GM12878 (cell line): ENCODE measurements at regions not wholly inside any gene's neighbourhood (a gene's known extent, or its start where the extent isn't known, plus 50 kb on each side); places are given as distances from the start of the nearest gene placed in this dataset.

Experiments
- ATAC-seq: fragments of 200-7000 bp; cut with Tn5 transposase; 3 replicates; pipeline ENCODE4 v1.9.1; 2020; ENCODE audit warnings: mild to moderate bottlenecking, moderate library complexity
- BruUV-seq: library from RNA; stranded (reverse); fragments of 400-500 nt; replicated peaks from 2 replicates; lab custom pipeline; 2021; lab: Mats Ljungman, UMichigan
- CTCF ChIA-PET: fragments of 300-600 bp; sonication (Branson Sonifier 250); formaldehyde crosslinking; extraction: SDS; loops from one replicate; lab custom pipeline; 2021; ENCODE audit warnings: inconsistent platforms; lab: Yijun Ruan, JAX
- POLR2A ChIA-PET: fragments of 350-600 bp; formaldehyde crosslinking; extraction: SDS; loops from one replicate; lab custom pipeline; 2021; ENCODE audit warnings: inconsistent platforms; lab: Charles Lee
- RAD21 ChIA-PET: fragments of 300-600 bp; sonication (Branson Sonifier 250); formaldehyde crosslinking; loops from one replicate; lab custom pipeline; 2023; ENCODE audit warnings: antibody characterized with exemption; ENCODE audit not compliant: unreplicated experiment; lab: Charles Lee
- SMC1A ChIA-PET: fragments of 300-600 bp; sonication (Branson Sonifier 250); formaldehyde crosslinking; loops from one replicate; lab custom pipeline; 2023; ENCODE audit not compliant: unreplicated experiment, uncharacterized antibody; lab: Charles Lee
- DNase-seq: peaks from one replicate; pipeline ENCODE4 v3.0.0-alpha.2; 2011; ENCODE audit warnings: low read depth, low spot score
- FAIRE-seq: peaks from 3 replicates; lab custom pipeline; 2011; peaks lifted over from hg19 to GRCh38; lab: Jason Lieb, UNC
- H2AFZ ChIP-seq: 2 replicates; pipeline ENCODE4 v1.6.0; 2011; ENCODE audit warnings: low read depth, low read length, control low read depth; ENCODE audit not compliant: control insufficient read depth
- H3K27ac ChIP-seq: 2 replicates; pipeline ENCODE4 v1.5.1; 2011; ENCODE audit warnings: control low read depth; ENCODE audit not compliant: control insufficient read depth, insufficient read depth
- H3K27me3 ChIP-seq, 2 experiments: replicated peaks in 1 of 2; 2 replicates each; pipeline versions ENCODE4 v1.6.0 to v1.6.1; 2011; ENCODE audit warnings: low read length in 1 of 2; ENCODE audit not compliant: control insufficient read depth in 2 of 2, insufficient read depth in 2 of 2
- H3K36me3 ChIP-seq, 2 experiments: 2 replicates each; pipeline ENCODE4 v1.5.1; 2011; ENCODE audit warnings: low read length in 1 of 2; ENCODE audit not compliant: control insufficient read depth in 2 of 2, insufficient read depth in 2 of 2
- H3K4me1 ChIP-seq: 2 replicates; pipeline ENCODE4 v1.6.1; 2011; ENCODE audit warnings: mild to moderate bottlenecking, low read length, moderate library complexity, mixed read lengths; ENCODE audit not compliant: control insufficient read depth, insufficient read depth
- H3K4me2 ChIP-seq: 2 replicates; pipeline ENCODE4 v1.6.0; 2011; ENCODE audit warnings: control low read depth; ENCODE audit not compliant: control insufficient read depth, insufficient read depth
- H3K4me3 ChIP-seq: fragments of 200-600 bp; sonication (generic); 2 replicates; pipeline ENCODE4 v1.5.1; 2016
- H3K79me2 ChIP-seq: 2 replicates; pipeline ENCODE4 v1.6.0; 2011; ENCODE audit warnings: low read length; ENCODE audit not compliant: control insufficient read depth, insufficient read depth
- H3K9ac ChIP-seq: 2 replicates; pipeline ENCODE4 v1.8.0; 2011; ENCODE audit warnings: low read length, control low read depth, mixed read lengths; ENCODE audit not compliant: control insufficient read depth, insufficient read depth
- H3K9me3 ChIP-seq: replicated peaks from 3 replicates; pipeline ENCODE4 v1.5.1; 2011; ENCODE audit warnings: mild to moderate bottlenecking, low read length; ENCODE audit not compliant: control insufficient read depth, insufficient read depth
- H4K20me1 ChIP-seq: 2 replicates; pipeline ENCODE4 v1.6.0; 2011; ENCODE audit not compliant: control insufficient read depth, insufficient read depth
- BCL11A ChIP-seq: IDR thresholded peaks from 2 replicates; pipeline ENCODE4 v1.6.1; 2011; ENCODE audit warnings: low read depth, low read length
- CHD1 ChIP-seq: IDR thresholded peaks from 2 replicates; pipeline ENCODE4 v1.6.1; 2012; ENCODE audit warnings: low read depth, low read length, improper control_type of control experiment
- CHD4 ChIP-seq: fragments of 200-600 bp; sonication (generic); IDR thresholded peaks from 2 replicates; pipeline ENCODE4 v1.6.1; 2016; ENCODE audit warnings: mild to moderate bottlenecking
- CREM ChIP-seq: IDR thresholded peaks from 2 replicates; pipeline ENCODE4 v1.6.1; 2014; ENCODE audit warnings: antibody characterized with exemption, low read depth
- GABPA ChIP-seq: IDR thresholded peaks from 2 replicates; pipeline ENCODE4 v1.6.1; 2014; ENCODE audit warnings: antibody characterized with exemption, low read depth, mild to moderate bottlenecking, inconsistent platforms
- IKZF1 ChIP-seq: fragments of 450-650 bp; conservative IDR thresholded peaks from 2 replicates; pipeline ENCODE4 v1.6.1; 2017; ENCODE audit warnings: antibody characterized with exemption, mild to moderate bottlenecking
- JUNB ChIP-seq: IDR thresholded peaks from 2 replicates; pipeline ENCODE4 v1.6.1; 2016; ENCODE audit warnings: antibody characterized with exemption, mild to moderate bottlenecking
- JUND ChIP-seq: IDR thresholded peaks from 2 replicates; pipeline ENCODE4 v1.6.1; 2012; ENCODE audit warnings: low read depth, mild to moderate bottlenecking, low read length, improper control_type of control experiment, moderate library complexity
- MYC ChIP-seq: IDR thresholded peaks from 2 replicates; pipeline ENCODE4 v1.6.1; 2011; ENCODE audit warnings: mild to moderate bottlenecking, low read length, moderate library complexity, inconsistent platforms; ENCODE audit not compliant: insufficient read depth, insufficient replicate concordance, insufficient read length, severe bottlenecking
- NFYA ChIP-seq: IDR thresholded peaks from 2 replicates; pipeline ENCODE4 v1.6.1; 2011; ENCODE audit warnings: low read depth, mild to moderate bottlenecking, low read length, improper control_type of control experiment, borderline replicate concordance
- NR2C2 ChIP-seq: IDR thresholded peaks from 2 replicates; pipeline ENCODE4 v1.6.1; 2011; ENCODE audit warnings: borderline replicate concordance, low read depth; ENCODE audit not compliant: control insufficient read depth, insufficient read length
- RCOR1 ChIP-seq: conservative IDR thresholded peaks from 2 replicates; pipeline ENCODE4 v1.6.1; 2012; ENCODE audit warnings: low read depth, low read length, improper control_type of control experiment
- RFX5 ChIP-seq: IDR thresholded peaks from 2 replicates; pipeline ENCODE4 v1.6.1; 2011; ENCODE audit warnings: low read depth, low read length, improper control_type of control experiment
- SIN3A ChIP-seq: IDR thresholded peaks from 2 replicates; pipeline ENCODE4 v1.6.1; 2012; ENCODE audit warnings: low read depth, low read length, improper control_type of control experiment
- SMARCA5 ChIP-seq: fragments of 450-650 bp; IDR thresholded peaks from 2 replicates; pipeline ENCODE4 v1.6.1; 2017; ENCODE audit warnings: mild to moderate bottlenecking
- STAT1 ChIP-seq: fragments of 450-650 bp; conservative IDR thresholded peaks from 2 replicates; pipeline ENCODE4 v1.6.1; 2014; ENCODE audit warnings: antibody characterized with exemption, mild to moderate bottlenecking
- ZSCAN29 ChIP-seq: fragments of 450-650 bp; IDR thresholded peaks from 2 replicates; pipeline ENCODE4 v1.6.1; 2017; ENCODE audit warnings: mild to moderate bottlenecking, moderate library complexity
- WGBS: methylation state at CpG from one replicate; pipeline ENCODE4 v1.1.6; 2016; ENCODE audit warnings: low lambda C conversion rate; ENCODE audit not compliant: insufficient replicate concordance, insufficient coverage; ENCODE audit errors: missing lambda C conversion rate; 5-methylcytosine and 5-hydroxymethylcytosine counted together
- in situ Hi-C: fragments of 300-500 bp; cut with MboI; formaldehyde crosslinking; loops from 9 replicates; pipeline ENCODE4 v1.14.3; 2018; ENCODE audit warnings: mixed read lengths
- intact Hi-C: fragments of 100-400 bp; cut with micrococcal nuclease; formaldehyde crosslinking; loops from one replicate; pipeline ENCODE4 v1.14.2; 2022; ENCODE audit not compliant: unreplicated experiment
- TF ChIP-seq, protein P1 (sequence below): fragments of 450-650 bp; IDR thresholded peaks from 2 replicates; pipeline ENCODE4 v1.6.1; 2017; ENCODE audit warnings: low read depth, mild to moderate bottlenecking, moderate library complexity

DNA sequence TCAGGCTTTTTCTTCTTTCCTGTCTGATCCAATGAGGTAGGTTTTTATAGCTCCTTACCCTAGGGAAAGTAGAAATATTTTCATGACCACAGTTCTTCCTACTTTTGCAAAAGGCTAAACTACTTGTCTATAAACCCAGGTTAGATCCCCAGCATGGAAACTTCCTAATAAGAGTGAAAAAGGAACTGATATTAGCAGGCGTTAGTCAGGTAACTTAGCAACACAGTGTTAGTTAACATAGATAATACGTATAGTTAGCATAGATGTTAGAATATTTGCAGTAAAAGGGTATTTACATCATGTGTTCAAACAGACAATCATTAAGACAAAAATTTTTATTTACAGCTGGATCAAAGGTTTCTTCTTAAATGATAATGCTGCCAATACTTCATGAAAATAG lies 162.9 kb upstream of the DAB2 start (continued):
- TF ChIP-seq STAT1 (no peak), JUNB (no peak)

DNA sequence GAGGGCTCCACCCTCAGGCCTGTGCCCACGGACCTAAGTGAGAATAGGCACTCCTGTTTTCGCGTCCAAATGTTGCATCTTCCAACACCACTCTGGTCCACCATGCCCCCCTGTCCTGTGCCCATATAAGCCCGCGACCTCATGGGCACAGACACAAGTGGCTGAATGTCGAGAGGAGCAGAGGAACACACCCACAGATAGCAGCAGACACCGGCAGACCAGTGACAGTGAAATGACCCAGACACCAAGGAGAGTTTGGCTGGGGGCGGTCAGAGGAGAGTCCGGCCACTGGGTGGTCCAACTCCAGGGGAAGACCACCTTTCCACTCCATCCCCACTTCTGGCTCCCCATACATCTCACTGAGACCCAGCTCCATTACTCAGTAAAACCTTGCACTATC lies 161.4 kb upstream of the DAB2 start:
- H3K9me3 ChIP-seq, result no peaks in the 10 kb centered on the region
- WGBS, result 44% methylated on average over 9 of the region's 9 CpGs
- SMC1A ChIA-PET, result no interaction called here
- H4K20me1 ChIP-seq, result no peaks in the 10 kb centered on the region
- intact Hi-C loops (no loop called here), in situ Hi-C loops (loop anchor here (10.0 to 25.0 kb wide), 2 partner anchors 359 to 1101 kb away; partner anchors contain the start of gene PTGER4)
- H3K27me3 ChIP-seq, result peaks cover 0 to 6% of the 10 kb centered on the region in 2 experiments; a peak in 1 of 4 replicates
- no peaks in the 10 kb centered on the region for H3K36me3 ChIP-seq
- no peak overlapping the region for H3K27ac ChIP-seq
- ATAC-seq (no peak), DNase-seq (no peak), FAIRE-seq (no peak)
- RAD21 ChIA-PET, result no interaction called here
- H3K4me1 ChIP-seq, result no peaks in the 10 kb centered on the region
- H3K79me2 ChIP-seq, result no peaks in the 10 kb centered on the region
- H3K9ac ChIP-seq, result no peak overlapping the region
- BruUV-seq, result no TSS peak
- H2AFZ ChIP-seq, result no peak overlapping the region
- H3K4me3 ChIP-seq, result no peak overlapping the region
- CTCF ChIA-PET, result interaction anchor here (1.9 kb wide), 1 partner anchor 7 kb away, joined by 8 read pairs; no protein-coding TSS in a partner anchor
- no peak for TF ChIP-seq JUND
- no peak for TF ChIP-seq NFYA
- TF ChIP-seq ZSCAN29, result no peak
- TF ChIP-seq MYC, result no peak
- no peak for TF ChIP-seq BCL11A
- TF ChIP-seq CHD1, result no peak
- TF ChIP-seq SIN3A, result no peak
- TF ChIP-seq NR2C2, result no peak
- no peak for TF ChIP-seq SMARCA5
- TF ChIP-seq IKZF1, result no peak
- TF ChIP-seq, protein P1, sequence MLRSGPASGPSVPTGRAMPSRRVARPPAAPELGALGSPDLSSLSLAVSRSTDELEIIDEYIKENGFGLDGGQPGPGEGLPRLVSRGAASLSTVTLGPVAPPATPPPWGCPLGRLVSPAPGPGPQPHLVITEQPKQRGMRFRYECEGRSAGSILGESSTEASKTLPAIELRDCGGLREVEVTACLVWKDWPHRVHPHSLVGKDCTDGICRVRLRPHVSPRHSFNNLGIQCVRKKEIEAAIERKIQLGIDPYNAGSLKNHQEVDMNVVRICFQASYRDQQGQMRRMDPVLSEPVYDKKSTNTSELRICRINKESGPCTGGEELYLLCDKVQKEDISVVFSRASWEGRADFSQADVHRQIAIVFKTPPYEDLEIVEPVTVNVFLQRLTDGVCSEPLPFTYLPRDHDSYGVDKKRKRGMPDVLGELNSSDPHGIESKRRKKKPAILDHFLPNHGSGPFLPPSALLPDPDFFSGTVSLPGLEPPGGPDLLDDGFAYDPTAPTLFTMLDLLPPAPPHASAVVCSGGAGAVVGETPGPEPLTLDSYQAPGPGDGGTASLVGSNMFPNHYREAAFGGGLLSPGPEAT, result no peak
- no peak for TF ChIP-seq CREM
- no peak for TF ChIP-seq GABPA
- no peak for TF ChIP-seq RCOR1
- no peak for TF ChIP-seq STAT1
- no peak for TF ChIP-seq CHD4
- TF ChIP-seq RFX5, result no peak
- TF ChIP-seq, all 136 proteins: peak for 0
- H3K4me2 ChIP-seq, result no peak overlapping the region
- POLR2A ChIA-PET, result no interaction called here
